HFF-Myc (cell line): ENCODE measurements at regions not wholly inside any gene's neighbourhood (a gene's known extent, or its start where the extent isn't known, plus 50 kb on each side); places are given as distances from the start of the nearest gene placed in this dataset.

Experiments
- DNase-seq: peaks from one replicate; pipeline ENCODE4 v3.0.0-alpha.2; 2011; ENCODE audit warnings: low read depth; ENCODE audit errors: extremely low read depth
- H3K4me3 ChIP-seq: replicated peaks from 2 replicates; pipeline ENCODE4 v1.5.1; 2011; ENCODE audit warnings: low read depth, mild to moderate bottlenecking, control low read depth, low read length
- TF ChIP-seq, protein P1 (sequence below): IDR thresholded peaks from 2 replicates; pipeline ENCODE4 v1.5.1; 2012; ENCODE audit warnings: mild to moderate bottlenecking, low read depth, low read length, control low read depth; ENCODE audit errors: missing control alignments

DNA sequence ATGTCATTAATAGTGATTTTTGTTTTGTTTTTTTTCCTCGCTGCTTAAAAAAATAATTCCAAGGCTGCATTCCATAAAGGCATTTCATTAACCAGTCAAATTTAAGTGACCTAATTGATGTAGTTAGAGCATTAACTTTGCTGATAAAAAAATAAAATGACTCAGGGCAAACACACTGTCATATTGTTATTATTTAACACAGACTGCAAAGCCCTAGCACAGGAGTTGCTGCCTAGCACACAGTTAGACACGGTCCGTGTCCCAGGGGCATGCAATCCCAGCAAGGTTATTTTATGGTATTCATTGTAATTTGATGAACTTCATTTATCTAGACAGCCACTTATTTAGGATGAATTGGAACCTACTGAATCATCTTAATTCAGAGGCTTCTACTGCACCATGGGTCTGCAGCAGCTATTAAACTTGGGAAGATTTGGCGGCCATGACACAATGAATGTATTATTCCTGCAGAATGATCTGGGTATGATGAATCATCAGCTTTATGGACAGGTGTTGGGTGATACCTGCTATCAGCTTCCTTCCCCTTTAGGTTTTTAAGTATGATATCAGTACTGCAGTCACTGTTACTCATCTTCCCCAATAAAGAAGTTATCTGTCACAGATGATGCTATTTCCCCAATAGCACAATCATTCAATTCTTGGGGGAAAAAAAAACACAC lies 182.7 kb downstream of the PPARGC1A start:
- no peak for DNase-seq
- H3K4me3 ChIP-seq = no peak overlapping the region
- TF ChIP-seq, protein P1, sequence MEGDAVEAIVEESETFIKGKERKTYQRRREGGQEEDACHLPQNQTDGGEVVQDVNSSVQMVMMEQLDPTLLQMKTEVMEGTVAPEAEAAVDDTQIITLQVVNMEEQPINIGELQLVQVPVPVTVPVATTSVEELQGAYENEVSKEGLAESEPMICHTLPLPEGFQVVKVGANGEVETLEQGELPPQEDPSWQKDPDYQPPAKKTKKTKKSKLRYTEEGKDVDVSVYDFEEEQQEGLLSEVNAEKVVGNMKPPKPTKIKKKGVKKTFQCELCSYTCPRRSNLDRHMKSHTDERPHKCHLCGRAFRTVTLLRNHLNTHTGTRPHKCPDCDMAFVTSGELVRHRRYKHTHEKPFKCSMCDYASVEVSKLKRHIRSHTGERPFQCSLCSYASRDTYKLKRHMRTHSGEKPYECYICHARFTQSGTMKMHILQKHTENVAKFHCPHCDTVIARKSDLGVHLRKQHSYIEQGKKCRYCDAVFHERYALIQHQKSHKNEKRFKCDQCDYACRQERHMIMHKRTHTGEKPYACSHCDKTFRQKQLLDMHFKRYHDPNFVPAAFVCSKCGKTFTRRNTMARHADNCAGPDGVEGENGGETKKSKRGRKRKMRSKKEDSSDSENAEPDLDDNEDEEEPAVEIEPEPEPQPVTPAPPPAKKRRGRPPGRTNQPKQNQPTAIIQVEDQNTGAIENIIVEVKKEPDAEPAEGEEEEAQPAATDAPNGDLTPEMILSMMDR = no peak

DNA sequence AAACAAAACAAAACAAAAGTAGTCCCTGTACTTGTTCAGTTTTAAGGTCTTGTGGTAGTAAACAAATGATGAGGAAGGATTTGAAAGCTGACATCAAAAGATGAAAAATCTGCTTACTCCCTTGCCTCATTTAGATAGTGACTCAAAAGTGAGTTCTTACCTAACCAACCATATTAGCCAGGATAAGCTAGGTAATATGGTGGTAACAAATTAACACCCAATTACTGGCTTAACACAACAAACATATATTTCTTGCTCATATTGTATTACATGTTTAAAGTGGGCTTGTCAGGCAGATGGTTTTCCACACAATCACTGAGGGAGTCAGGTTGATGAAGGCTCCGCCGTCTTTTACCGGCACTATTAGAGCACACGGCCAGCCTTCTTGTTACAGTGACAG lies 189.7 kb downstream of the PPARGC1A start:
- DNase-seq = no peak
- TF ChIP-seq, protein P1 = no peak

DNA sequence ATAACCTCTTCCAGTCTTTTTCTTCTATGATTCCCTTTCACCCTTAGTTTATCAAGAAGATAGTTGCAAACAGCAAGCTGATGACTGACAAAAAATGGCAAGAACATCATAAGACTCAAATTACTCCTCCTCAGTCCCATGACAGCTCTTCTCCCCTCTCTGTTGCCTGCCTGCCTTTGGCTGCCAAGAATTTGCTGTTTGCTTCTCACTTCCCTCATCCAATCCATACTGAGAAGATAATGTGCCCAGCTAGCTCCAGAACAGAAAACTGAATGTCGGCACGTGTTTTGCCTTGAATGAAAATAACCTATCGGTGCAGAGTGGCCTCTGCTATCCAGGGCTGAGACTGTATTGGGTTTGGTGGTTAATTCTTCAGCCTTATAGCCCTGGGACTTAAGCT lies 192.1 kb downstream of the PPARGC1A start:
- TF ChIP-seq, protein P1 = no peak
- DNase-seq = no peak
- no peak overlapping the region for H3K4me3 ChIP-seq

More for the DNA sequence above, 189.7 kb downstream of the PPARGC1A start:
- no peak overlapping the region for H3K4me3 ChIP-seq

GRCh38 chr4:23697001-23697528 lies 192.8 kb downstream of the PPARGC1A start:
- H3K4me3 ChIP-seq = no peak overlapping the region
- no peak for DNase-seq
- TF ChIP-seq, protein P1 = no peak

DNA sequence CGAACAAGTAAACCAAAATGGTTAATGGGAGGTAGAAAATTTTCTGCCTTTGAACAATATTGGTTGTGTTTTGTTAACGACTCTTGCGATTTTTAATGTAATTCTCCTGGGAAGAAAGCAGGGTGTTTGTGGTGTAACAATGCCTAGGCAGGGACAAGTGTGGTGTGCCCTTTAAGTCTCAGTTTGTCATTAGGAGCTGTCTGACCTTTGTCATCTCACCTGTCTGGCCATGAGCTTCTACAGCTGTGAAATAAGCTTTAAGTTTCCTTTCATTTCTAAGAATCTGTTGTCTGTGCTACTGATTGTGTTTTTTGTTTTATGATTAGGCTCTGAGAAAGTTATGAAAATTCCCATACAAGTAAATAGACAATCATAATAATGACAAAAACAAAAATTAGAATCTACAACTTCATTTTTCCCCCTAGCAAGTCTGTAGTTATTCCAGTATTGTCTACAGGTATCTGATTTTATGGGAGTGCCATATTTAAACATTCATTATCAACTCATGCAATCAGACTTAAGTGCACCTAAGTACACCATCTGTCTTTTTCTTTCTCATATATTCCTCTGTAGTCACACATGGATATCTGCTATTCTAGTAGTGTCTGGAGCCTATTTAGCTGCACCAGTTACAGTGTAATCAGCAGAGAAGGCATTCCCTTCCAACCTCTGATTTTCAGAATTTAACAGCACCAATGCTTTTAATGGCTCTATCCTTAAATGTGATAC lies 203.5 kb downstream of the PPARGC1A start:
- TF ChIP-seq, protein P1 = no peak
- DNase-seq = no peak
- no peak overlapping the region for H3K4me3 ChIP-seq

DNA sequence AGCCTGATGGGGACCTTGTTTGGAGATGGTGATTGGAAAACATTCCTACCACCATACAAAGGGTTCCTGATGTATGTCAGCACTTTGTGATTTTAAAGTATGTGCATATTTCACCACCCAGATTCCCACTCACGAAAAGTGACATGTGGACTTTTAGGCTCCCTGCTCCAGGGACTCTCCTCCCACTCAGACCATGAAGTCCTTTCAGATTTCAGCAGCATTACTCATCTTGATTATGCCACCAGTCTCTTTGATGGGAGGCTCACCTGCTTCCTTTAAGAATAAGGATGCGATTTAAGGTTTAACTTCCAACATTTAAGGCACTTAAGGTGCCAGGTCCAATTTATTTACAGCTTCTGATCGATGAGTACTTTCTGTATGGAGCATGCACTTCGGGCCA lies 204.4 kb downstream of the PPARGC1A start:
- TF ChIP-seq, protein P1 = no peak
- no peak overlapping the region for H3K4me3 ChIP-seq
- no peak for DNase-seq
